K562 (cell line): ENCODE measurements at regions not wholly inside any gene's neighbourhood (a gene's known extent, or its start where the extent isn't known, plus 50 kb on each side); places are given as distances from the start of the nearest gene placed in this dataset.
A peak's percentile ranks its signal among the peaks of the same experiment; 100 is the strongest.

Experiments used
- ATAC-seq: fragments of 200-7000 bp; cut with Tn5 transposase; 3 replicates; pipeline ENCODE4 v1.9.1; 2020; ENCODE audit warnings: moderate library complexity
- BruUV-seq: library from RNA; stranded (reverse); fragments of 400-500 nt; replicated peaks from 2 replicates; lab custom pipeline; 2021; lab: Mats Ljungman, UMichigan
- CTCF ChIA-PET: fragments of 300-600 bp; formaldehyde crosslinking; extraction: SDS; loops from one replicate; lab custom pipeline; 2021; ENCODE audit warnings: low intra/inter-chr PET ratio; lab: Yijun Ruan, JAX
- POLR2A ChIA-PET: fragments of 300-600, 350-650 bp; sonication (Branson Sonifier 250); formaldehyde crosslinking; extraction: SDS; loops from one replicate; lab custom pipeline; 2021; ENCODE audit warnings: antibody characterized with exemption, inconsistent platforms; lab: Yijun Ruan, JAX
- DNase-seq, 4 experiments: peaks; one replicate each; pipeline versions ENCODE4 v3.0.0 to v3.0.0-alpha.2; 2011 to 2018; ENCODE audit warnings: low spot score in 3 of 4, mixed read lengths in 3 of 4; ENCODE audit errors: extremely low read depth in 1 of 4
- FAIRE-seq: peaks from 2 replicates; lab custom pipeline; 2011; peaks lifted over from hg19 to GRCh38; lab: Jason Lieb, UNC
- H2AFZ ChIP-seq: 2 replicates; pipeline ENCODE4 v1.6.0; 2011; ENCODE audit warnings: low read depth, low read length, control low read depth, inconsistent platforms
- H3K27ac ChIP-seq: fragments of 200-600 bp; 3 replicates; pipeline ENCODE4 v1.8.0; 2011; ENCODE audit warnings: low read depth, mild to moderate bottlenecking, control low read depth, inconsistent platforms, low read length, moderate library complexity, mixed read lengths; ENCODE audit errors: extremely low read depth
- H3K27me3 ChIP-seq, 2 experiments: fragments of 300-600 bp in 1 of 2; 2 replicates in 1 of 2; 3 replicates in 1 of 2; pipeline versions ENCODE4 v1.6.0 to v1.8.0; 2011; ENCODE audit warnings: inconsistent platforms in 2 of 2, low read length in 2 of 2, mild to moderate bottlenecking in 1 of 2, mixed read lengths in 1 of 2, moderate library complexity in 1 of 2; ENCODE audit not compliant: control insufficient read depth in 2 of 2, insufficient read depth in 2 of 2
- H3K36me3 ChIP-seq: fragments of 300-600 bp; 3 replicates; pipeline ENCODE4 v1.8.0; 2011; ENCODE audit warnings: mild to moderate bottlenecking, low read length, inconsistent platforms; ENCODE audit not compliant: control insufficient read depth, insufficient read depth
- H3K4me1 ChIP-seq, 2 experiments: fragments of 200-600 bp in 1 of 2; replicated peaks in 1 of 2; 2 replicates in 1 of 2; 3 replicates in 1 of 2; pipeline versions ENCODE4 v1.5.1 to v1.8.0; 2011; ENCODE audit warnings: inconsistent platforms in 2 of 2, low read length in 2 of 2, mild to moderate bottlenecking in 1 of 2, mixed read lengths in 1 of 2, moderate library complexity in 1 of 2; ENCODE audit not compliant: control insufficient read depth in 2 of 2, insufficient read depth in 2 of 2
- H3K4me2 ChIP-seq: 2 replicates; pipeline ENCODE4 v1.6.1; 2011; ENCODE audit warnings: low read length, control low read depth, inconsistent platforms, mixed read lengths; ENCODE audit not compliant: insufficient read depth
- H3K4me3 ChIP-seq: fragments of 200-600 bp; sonication (generic), shearing (Covaris generic); 2 replicates; pipeline ENCODE4 v1.5.1; 2016; ENCODE audit warnings: control low read depth, inconsistent platforms
- H3K79me2 ChIP-seq: fragments of 200-600 bp; 3 replicates; pipeline ENCODE4 v1.8.0; 2011; ENCODE audit warnings: low read length, inconsistent platforms; ENCODE audit not compliant: control insufficient read depth, insufficient read depth
- H3K9ac ChIP-seq, 2 experiments: 2 replicates each; pipeline versions ENCODE4 v1.6.0 to v1.6.1; 2011; ENCODE audit warnings: low read depth in 2 of 2, low read length in 2 of 2, control low read depth in 1 of 2, inconsistent platforms in 1 of 2, mild to moderate bottlenecking in 1 of 2, mixed read lengths in 1 of 2; ENCODE audit not compliant: insufficient read depth in 1 of 2
- H3K9me1 ChIP-seq: one replicate; pipeline ENCODE4 v1.6.0; 2011; ENCODE audit warnings: inconsistent platforms, mild to moderate bottlenecking, low read length, moderate library complexity; ENCODE audit not compliant: control insufficient read depth, insufficient read depth
- H3K9me3 ChIP-seq: replicated peaks from 2 replicates; pipeline ENCODE4 v1.5.1; 2011; ENCODE audit warnings: low read depth, low read length, inconsistent platforms; ENCODE audit not compliant: control insufficient read depth, insufficient read depth
- H4K20me1 ChIP-seq: replicated peaks from 2 replicates; pipeline ENCODE4 v1.6.1; 2011; ENCODE audit warnings: low read length, inconsistent platforms, mixed read lengths; ENCODE audit not compliant: control insufficient read depth, insufficient read depth
- CHD1 ChIP-seq: fragments of 200-600 bp; sonication (generic); IDR thresholded peaks from one replicate; pipeline ENCODE4 v1.6.1; 2012; ENCODE audit warnings: mild to moderate bottlenecking, moderate library complexity, low read length, inconsistent platforms
- HDAC6 ChIP-seq: IDR thresholded peaks from 2 replicates; pipeline ENCODE4 v1.6.1; 2012; ENCODE audit warnings: low read depth, mild to moderate bottlenecking, control low read depth, inconsistent platforms, low read length, moderate library complexity
- LEF1 ChIP-seq: fragments of 450-650 bp; IDR thresholded peaks from 2 replicates; pipeline ENCODE4 v1.6.1; 2016; ENCODE audit warnings: mild to moderate bottlenecking
- MYNN ChIP-seq, 2 experiments: sonication (generic); formaldehyde crosslinking in 1 of 2; IDR thresholded peaks; 2 replicates each; pipeline versions ENCODE4 v1.5.0 to v1.6.1; 2016 to 2020; ENCODE audit warnings: antibody characterized with exemption in 1 of 2, missing genetic modification reagents in 1 of 2
- NR2C2 ChIP-seq, 2 experiments: fragments of 200-800 bp in 1 of 2; sonication (Bioruptor generic) in 1 of 2; sonication (generic) in 1 of 2; formaldehyde crosslinking in 1 of 2; IDR thresholded peaks; 2 replicates each; pipeline versions ENCODE4 v1.6.1 to v1.8.0; 2016 to 2022; ENCODE audit warnings: mild to moderate bottlenecking in 1 of 2, missing compliant biosample characterization in 1 of 2, missing genetic modification characterization in 1 of 2, missing genetic modification reagents in 1 of 2
- PRDM10 ChIP-seq: fragments of 450-650 bp; IDR thresholded peaks from 2 replicates; pipeline ENCODE4 v1.6.1; 2018; ENCODE audit not compliant: partially characterized antibody
- PRMT5 ChIP-seq: sonication (generic); formaldehyde crosslinking; IDR thresholded peaks from 2 replicates; pipeline ENCODE4 v1.5.0; 2020; ENCODE audit warnings: missing genetic modification reagents
- SETDB1 ChIP-seq: IDR thresholded peaks from one replicate; pipeline ENCODE4 v1.6.1; 2012; ENCODE audit warnings: low read length, control low read depth, inconsistent platforms
- ZEB2 ChIP-seq: fragments of 450-650 bp; IDR thresholded peaks from 2 replicates; pipeline ENCODE4 v1.6.1; 2016
- WGBS: fragments of 100-300 bp; shearing (Covaris generic); methylation state at CpG from one replicate; pipeline ENCODE4 v1.1.6; 2016; ENCODE audit warnings: low coverage, mixed read lengths; ENCODE audit not compliant: insufficient coverage; ENCODE audit errors: missing lambda C conversion rate; 5-methylcytosine and 5-hydroxymethylcytosine counted together
- in situ Hi-C: fragments of 300-500 bp; cut with MboI; formaldehyde crosslinking; loops from 4 replicates; pipeline ENCODE4 v1.15.0; 2018; ENCODE audit warnings: inconsistent platforms, mixed read lengths
- intact Hi-C: fragments of 100-400 bp; cut with micrococcal nuclease; formaldehyde crosslinking; loops from 2 replicates; pipeline ENCODE4 v1.14.2; 2022

GRCh38 chr9:88680505-88681160, 145.7 kb downstream of the NXNL2 start:
- in situ Hi-C loops, result no loop called here
- TF ChIP-seq ZEB2 (no peak), NR2C2 (CRISPR knock-in tag; IDR thresholded peaks at IDR 0.05) (no peak), NR2C2 (tag; IDR thresholded peaks at IDR 0.05) (peak; percentile 27; the same call in 1 of the 2 replicates)
- TF ChIP-seq, all 486 proteins: peak for 1
- Histone ChIP-seq H3K9ac (no peak overlapping the region), H2AFZ (peak overlapping the region; percentile 32; the same call in 1 of the 2 replicates), H3K4me1 (no peaks in the 10 kb centered on the region), H3K27me3 (peaks cover 0 to 8% of the 10 kb centered on the region in 2 experiments; a peak in 1 of 5 replicates), H3K4me3 (no peak overlapping the region), H3K79me2 (no peaks in the 10 kb centered on the region), H3K9me3 (no peaks in the 10 kb centered on the region), H3K36me3 (no peaks in the 10 kb centered on the region), H3K27ac (no peak overlapping the region), H3K4me2 (no peak overlapping the region), H3K9me1 (no peaks in the 10 kb centered on the region), H4K20me1 (no peaks in the 10 kb centered on the region)
- ATAC-seq (no peak), FAIRE-seq (no peak), DNase-seq (no peak)
- CTCF ChIA-PET, result no interaction called here
- 13% methylated on average over 4 of the region's 8 CpGs for WGBS
- BruUV-seq, result no TSS peak
- intact Hi-C loops, result loop anchor here (10.0 kb wide), 1 partner anchor 314 kb away; the partner anchor contains the start of gene S1PR3
- POLR2A ChIA-PET, result interaction anchor here (0.5 kb wide), 1 partner anchor 603 kb away, joined by 3 read pairs; no protein-coding TSS in a partner anchor

GRCh38 chr9:88681434-88681833, 146.5 kb downstream of the NXNL2 start:
- Histone ChIP-seq H3K9ac (no peak overlapping the region), H3K27ac (no peak overlapping the region), H4K20me1 (no peaks in the 10 kb centered on the region), H3K79me2 (no peaks in the 10 kb centered on the region), H3K4me2 (no peak overlapping the region), H3K27me3 (peaks cover 0 to 8% of the 10 kb centered on the region in 2 experiments; a peak in 1 of 5 replicates), H3K4me3 (no peak overlapping the region), H2AFZ (no peak overlapping the region; the same call in 1 of the 2 replicates), H3K9me3 (no peaks in the 10 kb centered on the region), H3K36me3 (no peaks in the 10 kb centered on the region), H3K4me1 (no peaks in the 10 kb centered on the region), H3K9me1 (no peaks in the 10 kb centered on the region)
- FAIRE-seq, result no peak
- no peak for ATAC-seq
- ChIA-PET POLR2A (no interaction called here), CTCF (no interaction called here)
- in situ Hi-C loops (no loop called here), intact Hi-C loops (loop anchor here (10.0 kb wide), 1 partner anchor 313 kb away; the partner anchor contains the start of gene S1PR3)
- 20% methylated on average over 8 of the region's 8 CpGs for WGBS
- BruUV-seq, result no TSS peak
- no peak for DNase-seq
- TF ChIP-seq HDAC6 (no peak), CHD1 (no peak), PRDM10 (no peak), MYNN (IDR thresholded peaks at IDR 0.05) (no peak), MYNN (CRISPR knock-in tag; IDR thresholded peaks at IDR 0.05) (no peak), LEF1 (no peak), SETDB1 (no peak), PRMT5 (no peak)
